HEK293 (cell line): ENCODE measurements at regions not wholly inside any gene's neighbourhood (a gene's known extent, or its start where the extent isn't known, plus 50 kb on each side); places are given as distances from the start of the nearest gene placed in this dataset.

Experiments
- CTCF ChIA-PET: fragments of 350-600 bp; formaldehyde crosslinking; extraction: SDS; loops from one replicate; lab custom pipeline; 2021; ENCODE audit warnings: antibody characterized with exemption; lab: Yijun Ruan, JAX
- POLR2A ChIA-PET: fragments of 300-600 bp; formaldehyde crosslinking; extraction: SDS; loops from one replicate; lab custom pipeline; 2020; ENCODE audit warnings: antibody characterized with exemption, inconsistent platforms; lab: Yijun Ruan, JAX
- H3K27ac ChIP-seq: fragments of 200-500 bp; sonication (Bioruptor generic); 2 replicates; pipeline ENCODE4 v1.5.1; 2014; ENCODE audit warnings: low read depth, low read length, control low read depth, inconsistent platforms; ENCODE audit errors: extremely low read depth
- H3K36me3 ChIP-seq, 2 experiments: fragments of 200-500 bp in 1 of 2; sonication (Bioruptor generic) in 1 of 2; 1 replicate in 1 of 2; 2 replicates in 1 of 2; pipeline ENCODE4 v1.5.1; 2014 to 2017; ENCODE audit warnings: inconsistent platforms in 2 of 2, low read length in 2 of 2; ENCODE audit not compliant: control insufficient read depth in 2 of 2, insufficient read depth in 1 of 2
- H3K4me1 ChIP-seq: fragments of 200-500 bp; sonication (Bioruptor generic); 2 replicates; pipeline ENCODE4 v1.5.1; 2014; ENCODE audit warnings: mild to moderate bottlenecking, low read length, inconsistent platforms; ENCODE audit not compliant: control insufficient read depth, insufficient read depth
- H3K4me3 ChIP-seq: 2 replicates; pipeline ENCODE4 v1.5.1; 2011; ENCODE audit warnings: low read depth, mild to moderate bottlenecking, control low read depth, low read length, moderate library complexity
- H3K9me3 ChIP-seq: fragments of 200-500 bp; sonication (Bioruptor generic); 2 replicates; pipeline ENCODE4 v1.5.1; 2014; ENCODE audit warnings: low read depth, low read length, inconsistent platforms; ENCODE audit not compliant: control insufficient read depth, insufficient read depth
- INSM2 ChIP-seq: fragments of 450-650 bp; formaldehyde crosslinking; IDR thresholded peaks from 2 replicates; pipeline ENCODE4 v1.5.1; 2016; ENCODE audit warnings: missing biosample characterization, missing genetic modification characterization
- KLF1 ChIP-seq: fragments of 450-650 bp; formaldehyde crosslinking; IDR thresholded peaks from 2 replicates; pipeline ENCODE4 v1.5.1; 2016; ENCODE audit warnings: missing biosample characterization, missing genetic modification characterization
- ZBTB17 ChIP-seq: fragments of 450-650 bp; formaldehyde crosslinking; IDR thresholded peaks from 2 replicates; pipeline ENCODE4 v1.5.1; 2016; ENCODE audit warnings: missing biosample characterization, missing genetic modification characterization
- ZBTB20 ChIP-seq: fragments of 450-650 bp; formaldehyde crosslinking; IDR thresholded peaks from 2 replicates; pipeline ENCODE4 v1.5.1; 2016; ENCODE audit warnings: missing biosample characterization, missing genetic modification characterization
- ZFP3 ChIP-seq: fragments of 450-650 bp; formaldehyde crosslinking; IDR thresholded peaks from 2 replicates; pipeline ENCODE4 v1.5.1; 2016; ENCODE audit warnings: low read depth, missing biosample characterization, missing genetic modification characterization
- ZNF335 ChIP-seq: fragments of 450-650 bp; formaldehyde crosslinking; conservative IDR thresholded peaks from 2 replicates; pipeline ENCODE4 v1.5.1; 2016; ENCODE audit warnings: missing biosample characterization, missing genetic modification characterization
- ZNF549 ChIP-seq: fragments of 450-650 bp; IDR thresholded peaks from 2 replicates; pipeline ENCODE4 v1.5.1; 2018; ENCODE audit warnings: missing biosample characterization, missing genetic modification characterization, mild to moderate bottlenecking, inconsistent platforms, moderate library complexity
- ZNF561 ChIP-seq: fragments of 450-650 bp; IDR thresholded peaks from 2 replicates; pipeline ENCODE4 v1.5.1; 2018; ENCODE audit warnings: missing biosample characterization, missing genetic modification characterization, borderline replicate concordance
- ZNF585B ChIP-seq: fragments of 450-650 bp; formaldehyde crosslinking; IDR thresholded peaks from 2 replicates; pipeline ENCODE4 v1.5.1; 2016; ENCODE audit warnings: missing biosample characterization, missing genetic modification characterization
- ZSCAN23 ChIP-seq: fragments of 450-650 bp; formaldehyde crosslinking; IDR thresholded peaks from 2 replicates; pipeline ENCODE4 v1.5.1; 2016; ENCODE audit warnings: missing biosample characterization, missing genetic modification characterization
- ZSCAN4 ChIP-seq: fragments of 450-650 bp; formaldehyde crosslinking; IDR thresholded peaks from 2 replicates; pipeline ENCODE4 v1.5.1; 2017; ENCODE audit warnings: missing biosample characterization, missing genetic modification characterization
- TF ChIP-seq, protein P1 (sequence below): fragments of 450-650 bp; formaldehyde crosslinking; IDR thresholded peaks from 2 replicates; pipeline ENCODE4 v1.5.1; 2016; ENCODE audit warnings: missing biosample characterization, missing genetic modification characterization, borderline replicate concordance

- no peaks in the 10 kb centered on the region for H3K4me1 ChIP-seq
- CTCF ChIA-PET: interaction anchor here (0.7 to 5.8 kb wide), 10 partner anchors 8 to 290 kb away, joined by 3 to 39 read pairs (median 4); no protein-coding TSS in a partner anchor
- H3K4me3 ChIP-seq: no peak overlapping the region
- H3K27ac ChIP-seq: no peak overlapping the region
- no peaks in the 10 kb centered on the region for H3K9me3 ChIP-seq
- H3K36me3 ChIP-seq: no peaks in the 10 kb centered on the region
- TF ChIP-seq ZNF585B (tag by site-specific recombination): 0 out of 2 replicates have a peak, but pooled peaks have one; percentile 18
- no peak for TF ChIP-seq KLF1 (tag by site-specific recombination)
- POLR2A ChIA-PET: no interaction called here
Observed at GRCh38 chr5:99058466-99058865, 129.7 kb upstream of the CHD1 start.

GRCh38 chr5:99054972-99055371, 126.2 kb upstream of the CHD1 start:
- POLR2A ChIA-PET: no interaction called here
- H3K27ac ChIP-seq: no peak overlapping the region
- no peaks in the 10 kb centered on the region for H3K4me1 ChIP-seq
- TF ChIP-seq ZNF549: no peak
- no peak for TF ChIP-seq ZBTB17
- TF ChIP-seq, protein P1, sequence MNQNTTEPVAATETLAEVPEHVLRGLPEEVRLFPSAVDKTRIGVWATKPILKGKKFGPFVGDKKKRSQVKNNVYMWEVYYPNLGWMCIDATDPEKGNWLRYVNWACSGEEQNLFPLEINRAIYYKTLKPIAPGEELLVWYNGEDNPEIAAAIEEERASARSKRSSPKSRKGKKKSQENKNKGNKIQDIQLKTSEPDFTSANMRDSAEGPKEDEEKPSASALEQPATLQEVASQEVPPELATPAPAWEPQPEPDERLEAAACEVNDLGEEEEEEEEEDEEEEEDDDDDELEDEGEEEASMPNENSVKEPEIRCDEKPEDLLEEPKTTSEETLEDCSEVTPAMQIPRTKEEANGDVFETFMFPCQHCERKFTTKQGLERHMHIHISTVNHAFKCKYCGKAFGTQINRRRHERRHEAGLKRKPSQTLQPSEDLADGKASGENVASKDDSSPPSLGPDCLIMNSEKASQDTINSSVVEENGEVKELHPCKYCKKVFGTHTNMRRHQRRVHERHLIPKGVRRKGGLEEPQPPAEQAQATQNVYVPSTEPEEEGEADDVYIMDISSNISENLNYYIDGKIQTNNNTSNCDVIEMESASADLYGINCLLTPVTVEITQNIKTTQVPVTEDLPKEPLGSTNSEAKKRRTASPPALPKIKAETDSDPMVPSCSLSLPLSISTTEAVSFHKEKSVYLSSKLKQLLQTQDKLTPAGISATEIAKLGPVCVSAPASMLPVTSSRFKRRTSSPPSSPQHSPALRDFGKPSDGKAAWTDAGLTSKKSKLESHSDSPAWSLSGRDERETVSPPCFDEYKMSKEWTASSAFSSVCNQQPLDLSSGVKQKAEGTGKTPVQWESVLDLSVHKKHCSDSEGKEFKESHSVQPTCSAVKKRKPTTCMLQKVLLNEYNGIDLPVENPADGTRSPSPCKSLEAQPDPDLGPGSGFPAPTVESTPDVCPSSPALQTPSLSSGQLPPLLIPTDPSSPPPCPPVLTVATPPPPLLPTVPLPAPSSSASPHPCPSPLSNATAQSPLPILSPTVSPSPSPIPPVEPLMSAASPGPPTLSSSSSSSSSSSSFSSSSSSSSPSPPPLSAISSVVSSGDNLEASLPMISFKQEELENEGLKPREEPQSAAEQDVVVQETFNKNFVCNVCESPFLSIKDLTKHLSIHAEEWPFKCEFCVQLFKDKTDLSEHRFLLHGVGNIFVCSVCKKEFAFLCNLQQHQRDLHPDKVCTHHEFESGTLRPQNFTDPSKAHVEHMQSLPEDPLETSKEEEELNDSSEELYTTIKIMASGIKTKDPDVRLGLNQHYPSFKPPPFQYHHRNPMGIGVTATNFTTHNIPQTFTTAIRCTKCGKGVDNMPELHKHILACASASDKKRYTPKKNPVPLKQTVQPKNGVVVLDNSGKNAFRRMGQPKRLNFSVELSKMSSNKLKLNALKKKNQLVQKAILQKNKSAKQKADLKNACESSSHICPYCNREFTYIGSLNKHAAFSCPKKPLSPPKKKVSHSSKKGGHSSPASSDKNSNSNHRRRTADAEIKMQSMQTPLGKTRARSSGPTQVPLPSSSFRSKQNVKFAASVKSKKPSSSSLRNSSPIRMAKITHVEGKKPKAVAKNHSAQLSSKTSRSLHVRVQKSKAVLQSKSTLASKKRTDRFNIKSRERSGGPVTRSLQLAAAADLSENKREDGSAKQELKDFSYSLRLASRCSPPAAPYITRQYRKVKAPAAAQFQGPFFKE (tag by site-specific recombination): no peak
- TF ChIP-seq ZSCAN4 (tag by site-specific recombination): no peak
- no peak for TF ChIP-seq ZBTB20 (tag by site-specific recombination)
- no peaks in the 10 kb centered on the region for H3K36me3 ChIP-seq
- CTCF ChIA-PET: interaction anchor here (0.7 kb wide), 1 partner anchor 30 kb away, joined by 3 read pairs; no protein-coding TSS in a partner anchor
- no peak overlapping the region for H3K4me3 ChIP-seq
- H3K9me3 ChIP-seq: no peaks in the 10 kb centered on the region

GRCh38 chr5:99045871-99046270, 117.1 kb upstream of the CHD1 start:
- no peaks in the 10 kb centered on the region for H3K36me3 ChIP-seq
- CTCF ChIA-PET: interaction anchor here (0.7 to 1.6 kb wide), 2 partner anchors 14 to 16 kb away, joined by 3 to 8 read pairs; no protein-coding TSS in a partner anchor
- no peak overlapping the region for H3K27ac ChIP-seq
- H3K4me1 ChIP-seq: no peaks in the 10 kb centered on the region
- no peak overlapping the region for H3K4me3 ChIP-seq
- POLR2A ChIA-PET: no interaction called here
- H3K9me3 ChIP-seq: no peaks in the 10 kb centered on the region
- TF ChIP-seq INSM2 (no peak), ZNF561 (tag by site-specific recombination) (no peak), ZNF335 (no peak), ZSCAN23 (no peak), ZFP3 (no peak)
